GM12878 (cell line): ENCODE measurements at regions not wholly inside any gene's neighbourhood (a gene's known extent, or its start where the extent isn't known, plus 50 kb on each side); places are given as distances from the start of the nearest gene placed in this dataset.

Experiments used
- BCL11A ChIP-seq: IDR thresholded peaks from 2 replicates; pipeline ENCODE4 v1.6.1; 2011; ENCODE audit warnings: low read depth, low read length
- CEBPB ChIP-seq, 2 experiments: fragments of 150-350 bp in 1 of 2; IDR thresholded peaks; 2 replicates each; pipeline ENCODE4 v1.6.1; 2012 to 2014; ENCODE audit warnings: low read depth in 2 of 2, low read length in 2 of 2, borderline replicate concordance in 1 of 2, inconsistent platforms in 1 of 2
- CREB1 ChIP-seq: IDR thresholded peaks from 2 replicates; pipeline ENCODE4 v1.6.1; 2012; ENCODE audit warnings: low read depth, mild to moderate bottlenecking, inconsistent platforms
- E2F8 ChIP-seq: fragments of 450-650 bp; IDR thresholded peaks from 2 replicates; pipeline ENCODE4 v1.6.1; 2018; ENCODE audit warnings: mild to moderate bottlenecking, low read depth, moderate library complexity; ENCODE audit not compliant: partially characterized antibody
- E4F1 ChIP-seq: fragments of 450-650 bp; IDR thresholded peaks from 2 replicates; pipeline ENCODE4 v1.6.1; 2018; ENCODE audit warnings: borderline replicate concordance, mild to moderate bottlenecking; ENCODE audit not compliant: partially characterized antibody
- EP300 ChIP-seq, 2 experiments: fragments of 150-350 bp in 1 of 2; IDR thresholded peaks; 2 replicates each; pipeline ENCODE4 v1.6.1; 2011 to 2012; ENCODE audit warnings: low read depth in 2 of 2, low read length in 2 of 2, borderline replicate concordance in 1 of 2, improper control_type of control experiment in 1 of 2, inconsistent platforms in 1 of 2; ENCODE audit not compliant: control insufficient read depth in 1 of 2
- FOXK2 ChIP-seq: fragments of 450-650 bp; IDR thresholded peaks from 2 replicates; pipeline ENCODE4 v1.6.1; 2017; ENCODE audit warnings: mild to moderate bottlenecking, moderate library complexity
- FOXM1 ChIP-seq: IDR thresholded peaks from 2 replicates; pipeline ENCODE4 v1.6.1; 2012; ENCODE audit warnings: low read depth, mild to moderate bottlenecking, inconsistent platforms, low read length, moderate library complexity
- GABPA ChIP-seq: IDR thresholded peaks from 2 replicates; pipeline ENCODE4 v1.6.1; 2014; ENCODE audit warnings: antibody characterized with exemption, low read depth, mild to moderate bottlenecking, inconsistent platforms
- IKZF2 ChIP-seq, 2 experiments: fragments of 450-650 bp; IDR thresholded peaks; 2 replicates each; pipeline ENCODE4 v1.6.1; 2017; ENCODE audit warnings: mild to moderate bottlenecking in 2 of 2, moderate library complexity in 2 of 2
- IRF4 ChIP-seq: IDR thresholded peaks from 2 replicates; pipeline ENCODE4 v1.6.1; 2011; ENCODE audit warnings: low read depth, low read length
- MAX ChIP-seq: IDR thresholded peaks from 2 replicates; pipeline ENCODE4 v1.6.1; 2012; ENCODE audit warnings: low read depth, low read length, improper control_type of control experiment
- MYB ChIP-seq: fragments of 150-350 bp; IDR thresholded peaks from 2 replicates; pipeline ENCODE4 v1.6.1; 2014; ENCODE audit warnings: mild to moderate bottlenecking, low read depth, low read length, borderline replicate concordance
- NFXL1 ChIP-seq: fragments of 450-650 bp; IDR thresholded peaks from 2 replicates; pipeline ENCODE4 v1.6.1; 2017; ENCODE audit warnings: antibody characterized with exemption, mild to moderate bottlenecking, borderline replicate concordance
- NR2C2 ChIP-seq: IDR thresholded peaks from 2 replicates; pipeline ENCODE4 v1.6.1; 2011; ENCODE audit warnings: borderline replicate concordance, low read depth; ENCODE audit not compliant: control insufficient read depth, insufficient read length
- POU2F2 ChIP-seq: IDR thresholded peaks from 3 replicates; pipeline ENCODE4 v1.6.1; 2011; ENCODE audit warnings: low read depth, mild to moderate bottlenecking, low read length, borderline replicate concordance
- SMAD5 ChIP-seq: IDR thresholded peaks from 2 replicates; pipeline ENCODE4 v1.6.1; 2016; ENCODE audit warnings: antibody characterized with exemption, low read depth
- SMC3 ChIP-seq: IDR thresholded peaks from 2 replicates; pipeline ENCODE4 v1.6.1; 2011; ENCODE audit warnings: low read length, improper control_type of control experiment, borderline replicate concordance
- SREBF1 ChIP-seq: IDR thresholded peaks from 2 replicates; pipeline ENCODE4 v1.6.1; 2012; ENCODE audit warnings: mild to moderate bottlenecking, low read length
- SREBF2 ChIP-seq: IDR thresholded peaks from 2 replicates; pipeline ENCODE4 v1.6.1; 2012; ENCODE audit warnings: mild to moderate bottlenecking, low read length
- YBX1 ChIP-seq: fragments of 450-650 bp; IDR thresholded peaks from 2 replicates; pipeline ENCODE4 v1.6.1; 2016; ENCODE audit warnings: antibody characterized with exemption
- YY1 ChIP-seq: IDR thresholded peaks from 2 replicates; pipeline ENCODE4 v1.6.1; 2011; ENCODE audit warnings: low read depth, mild to moderate bottlenecking, low read length
- ZBTB40 ChIP-seq: fragments of 450-650 bp; IDR thresholded peaks from 2 replicates; pipeline ENCODE4 v1.6.1; 2016; ENCODE audit warnings: mild to moderate bottlenecking, moderate library complexity, borderline replicate concordance
- ZSCAN29 ChIP-seq: fragments of 450-650 bp; IDR thresholded peaks from 2 replicates; pipeline ENCODE4 v1.6.1; 2017; ENCODE audit warnings: mild to moderate bottlenecking, moderate library complexity

- no peak for TF ChIP-seq E4F1
- TF ChIP-seq ZBTB40 = no peak
- peak; percentile 58; the same call in 1 of the 2 replicates for TF ChIP-seq FOXM1
- TF ChIP-seq SMC3 = no peak
- no peak for TF ChIP-seq YBX1
- TF ChIP-seq POU2F2 = peak; percentile 84; the same call in 1 of the 3 replicates
- no peak for TF ChIP-seq ZSCAN29
- TF ChIP-seq IRF4 = peak; percentile 83
- no peak for TF ChIP-seq E2F8
- peak; percentile 81 for TF ChIP-seq CREB1
- peak; percentile 80 for TF ChIP-seq BCL11A
- no peak for TF ChIP-seq MYB
- no peak for TF ChIP-seq FOXK2
- no peak for TF ChIP-seq GABPA
- TF ChIP-seq SMAD5 = no peak
- no peak for TF ChIP-seq SREBF1
- no peak for TF ChIP-seq SREBF2
- no peak for TF ChIP-seq MAX
- no peak for TF ChIP-seq IKZF2 (IDR thresholded peaks at IDR 0.05)
- no peak for TF ChIP-seq CEBPB (IDR thresholded peaks at IDR 0.05; ENCODE audit: borderline replicate concordance in 1 of 2, low read depth in 2 of 2, low read length in 2 of 2)
- no peak for TF ChIP-seq NFXL1
- TF ChIP-seq NR2C2 = no peak
- TF ChIP-seq YY1 = no peak
- peak in 1 of 2 experiments; percentile 23; a peak in 1 of 4 replicates for TF ChIP-seq EP300 (IDR thresholded peaks at IDR 0.05; ENCODE audit: borderline replicate concordance in 1 of 2, control insufficient read depth in 1 of 2, low read depth in 2 of 2, low read length in 2 of 2)
These were observed 164.8 kb upstream of the NRXN3 start (continued) for GRCh38 chr14:78005325-78005724.
